Hepatocyte (in vitro differentiated cells): ENCODE measurements at regions not wholly inside any gene's neighbourhood (a gene's known extent, or its start where the extent isn't known, plus 50 kb on each side); places are given as distances from the start of the nearest gene placed in this dataset.

Experiments used
- EZH2 ChIP-seq: fragments of 200-600 bp; sonication (generic); IDR thresholded peaks from 2 replicates; pipeline ENCODE4 v1.6.1; 2016; ENCODE audit warnings: antibody characterized with exemption, mild to moderate bottlenecking, borderline replicate concordance
- EZH2phosphoT487 ChIP-seq: fragments of 200-600 bp; sonication (generic); IDR thresholded peaks from one replicate; pipeline ENCODE4 v1.6.1; 2018; ENCODE audit warnings: antibody characterized with exemption, mild to moderate bottlenecking, low read depth, moderate library complexity; ENCODE audit not compliant: unreplicated experiment, severe bottlenecking
- TF ChIP-seq, protein P1 (sequence below): fragments of 200-600 bp; sonication (generic); IDR thresholded peaks from 2 replicates; pipeline ENCODE4 v1.5.1; 2016; ENCODE audit warnings: antibody characterized with exemption, mild to moderate bottlenecking; ENCODE audit not compliant: poor library complexity

DNA sequence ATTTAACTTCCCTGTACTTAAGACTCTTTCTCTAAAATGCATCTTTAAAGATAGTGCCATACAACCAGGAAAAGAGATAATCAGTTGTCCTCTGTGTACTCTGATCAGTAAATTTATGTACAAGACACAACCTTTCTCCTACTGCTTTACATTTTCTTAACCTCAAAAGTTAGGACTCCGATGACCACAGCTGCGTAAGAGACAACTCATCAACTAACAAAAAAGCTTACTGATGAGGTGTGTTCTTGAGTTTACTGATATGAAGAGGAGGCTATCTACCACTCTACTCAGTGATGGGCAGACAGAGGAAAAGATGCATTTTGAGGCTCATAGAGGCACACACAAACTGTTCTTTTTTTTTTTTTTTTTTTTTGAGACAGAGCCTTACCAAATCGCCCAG, 71.4 kb upstream of the HIF1A start:
- no peak for TF ChIP-seq EZH2
- no peak for TF ChIP-seq EZH2phosphoT487
- TF ChIP-seq, protein P1, sequence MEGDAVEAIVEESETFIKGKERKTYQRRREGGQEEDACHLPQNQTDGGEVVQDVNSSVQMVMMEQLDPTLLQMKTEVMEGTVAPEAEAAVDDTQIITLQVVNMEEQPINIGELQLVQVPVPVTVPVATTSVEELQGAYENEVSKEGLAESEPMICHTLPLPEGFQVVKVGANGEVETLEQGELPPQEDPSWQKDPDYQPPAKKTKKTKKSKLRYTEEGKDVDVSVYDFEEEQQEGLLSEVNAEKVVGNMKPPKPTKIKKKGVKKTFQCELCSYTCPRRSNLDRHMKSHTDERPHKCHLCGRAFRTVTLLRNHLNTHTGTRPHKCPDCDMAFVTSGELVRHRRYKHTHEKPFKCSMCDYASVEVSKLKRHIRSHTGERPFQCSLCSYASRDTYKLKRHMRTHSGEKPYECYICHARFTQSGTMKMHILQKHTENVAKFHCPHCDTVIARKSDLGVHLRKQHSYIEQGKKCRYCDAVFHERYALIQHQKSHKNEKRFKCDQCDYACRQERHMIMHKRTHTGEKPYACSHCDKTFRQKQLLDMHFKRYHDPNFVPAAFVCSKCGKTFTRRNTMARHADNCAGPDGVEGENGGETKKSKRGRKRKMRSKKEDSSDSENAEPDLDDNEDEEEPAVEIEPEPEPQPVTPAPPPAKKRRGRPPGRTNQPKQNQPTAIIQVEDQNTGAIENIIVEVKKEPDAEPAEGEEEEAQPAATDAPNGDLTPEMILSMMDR: no peak
